HG02588 (cell line): ENCODE measurements at regions not wholly inside any gene's neighbourhood (a gene's known extent, or its start where the extent isn't known, plus 50 kb on each side); places are given as distances from the start of the nearest gene placed in this dataset.
"Not testable (repeated sequence)": the region's sequence is repeated elsewhere in the genome, so short reads cannot be mapped to it uniquely, and the experiment has no call there.

Experiments used
- ATAC-seq: cut with Tn5 transposase; IDR thresholded peaks from one replicate; pipeline ENCODE4 v1.9.1; 2021; ENCODE audit warnings: mild to moderate bottlenecking, moderate library complexity; ENCODE audit not compliant: unreplicated experiment

- ATAC-seq: no peak
These were observed 162.8 kb downstream of the CGGBP1 start for GRCh38 chr3:87895983-87896382.

DNA sequence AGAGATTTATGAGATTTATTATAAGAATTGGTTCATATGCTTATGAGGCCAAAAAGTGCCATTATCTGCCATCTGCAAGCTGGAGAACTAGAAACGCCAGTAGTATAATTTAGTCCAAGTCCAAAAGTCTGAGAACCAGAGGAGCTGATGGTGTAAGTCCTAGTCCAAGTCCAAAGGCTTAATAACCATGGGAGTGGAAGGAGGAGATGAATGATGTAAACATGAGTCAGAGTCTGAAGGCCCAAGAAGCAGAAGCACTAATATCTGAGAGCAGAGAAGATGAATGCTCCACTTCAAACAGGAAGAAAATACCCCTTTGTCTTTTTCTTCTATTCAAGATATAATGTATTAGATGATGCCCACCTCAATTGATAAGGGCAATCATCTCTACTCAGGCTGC, 185.7 kb downstream of the CGGBP1 start:
- no peak for ATAC-seq

GRCh38 chr3:87867001-87867400, 191.8 kb downstream of the CGGBP1 start:
- ATAC-seq: no peak

- ATAC-seq: no peak
These were observed 202.7 kb downstream of the CGGBP1 start for GRCh38 chr3:87856126-87856525.

DNA sequence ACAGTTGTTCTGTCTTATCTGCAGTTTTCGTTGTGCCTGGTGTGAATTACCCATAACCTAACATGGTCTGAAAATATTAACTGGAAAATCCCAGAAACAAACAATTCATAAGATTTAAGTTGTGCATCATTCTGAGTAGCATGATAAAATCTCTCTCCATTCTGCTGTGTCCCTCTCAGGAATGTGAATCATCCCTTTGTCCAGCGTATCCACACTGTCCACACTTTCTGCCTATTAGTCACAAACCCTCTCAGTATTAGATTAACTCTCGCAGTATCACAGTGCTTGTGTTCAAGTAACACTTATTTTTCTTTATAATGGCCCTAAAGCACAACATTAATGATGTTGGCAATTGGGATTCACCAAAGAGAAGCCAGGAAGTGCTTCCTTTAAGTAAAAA, 203.2 kb downstream of the CGGBP1 start:
- no peak for ATAC-seq

DNA sequence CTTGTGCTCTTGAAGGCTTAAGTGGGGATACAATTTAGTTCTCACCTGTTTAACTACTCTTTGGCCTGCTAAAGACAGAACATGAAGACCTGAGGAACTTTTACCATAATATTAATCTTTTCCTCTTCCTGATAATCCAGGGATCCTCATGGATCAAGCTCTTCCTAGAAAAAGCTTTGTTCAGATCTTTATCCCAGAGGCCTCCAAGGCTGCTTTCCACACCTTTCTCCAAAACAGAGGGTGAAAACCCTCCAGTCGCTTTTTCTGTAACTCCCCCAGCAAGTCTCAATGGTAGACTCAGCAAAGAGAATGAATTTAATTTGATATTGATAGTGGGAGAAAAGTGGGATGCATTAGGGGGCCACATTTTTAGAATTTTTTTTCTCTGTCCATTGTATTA, 203.6 kb downstream of the CGGBP1 start:
- no peak for ATAC-seq

- no peak for ATAC-seq
These were observed 210.8 kb downstream of the CGGBP1 start for GRCh38 chr3:87848003-87848402.

GRCh38 chr3:87837076-87837475, 221.7 kb downstream of the CGGBP1 start:
- no peak for ATAC-seq

DNA sequence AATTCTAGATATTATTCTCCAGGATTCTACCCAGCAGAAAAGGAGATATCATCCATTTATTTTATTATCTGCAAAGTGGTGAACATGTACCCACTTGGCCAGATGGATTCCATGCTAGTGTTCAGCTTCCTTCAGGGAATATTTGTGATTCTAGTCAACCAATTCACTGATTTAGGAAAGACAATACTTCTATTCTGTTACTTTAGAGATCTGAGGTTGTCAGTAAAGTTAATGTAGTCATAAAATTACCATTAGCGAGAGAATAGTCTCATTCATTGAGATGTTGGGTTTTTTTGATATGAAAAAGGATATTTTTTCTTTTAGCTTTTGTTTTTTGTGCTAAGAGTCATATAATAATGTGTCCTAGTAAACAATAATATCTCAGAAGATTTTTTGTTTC, 222.8 kb downstream of the CGGBP1 start:
- no peak for ATAC-seq

DNA sequence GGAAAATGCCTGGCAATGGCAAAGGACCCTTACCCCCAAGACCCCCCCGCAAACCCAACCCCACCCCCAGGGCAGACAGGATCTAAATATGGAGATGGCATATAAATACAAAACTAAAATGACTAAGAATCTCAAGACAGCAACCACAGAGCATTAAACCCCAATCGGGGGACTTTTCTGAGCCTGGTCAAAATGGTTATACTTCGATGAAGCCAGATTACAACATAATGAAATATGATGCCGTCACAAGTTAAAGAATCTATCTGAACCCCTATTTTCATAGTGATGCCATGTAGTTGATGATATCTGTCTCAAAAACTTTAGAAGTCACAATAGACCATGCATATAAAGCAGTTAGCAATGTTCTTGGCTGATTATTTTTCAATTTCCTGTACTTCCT, 223.6 kb downstream of the CGGBP1 start:
- no peak for ATAC-seq

GRCh38 chr3:87834327-87834726, 224.5 kb downstream of the CGGBP1 start:
- no peak for ATAC-seq

DNA sequence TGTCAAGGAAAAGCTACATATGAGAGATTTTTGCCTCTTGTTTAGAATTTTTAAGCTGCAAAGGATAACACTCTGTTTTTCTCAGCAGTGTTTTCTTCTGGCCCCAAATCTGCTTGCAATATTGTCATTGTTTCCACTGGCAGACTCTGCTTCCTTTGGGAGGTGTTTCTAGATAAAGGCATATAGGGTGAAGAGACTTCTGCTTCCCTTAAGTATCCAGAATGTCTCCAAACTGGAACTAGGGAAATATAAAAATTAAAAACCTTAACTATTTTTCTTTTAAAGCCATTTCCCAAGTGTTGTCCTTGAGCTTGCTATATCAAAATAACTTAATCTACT, 225.8 kb downstream of the CGGBP1 start:
- ATAC-seq: no peak

- ATAC-seq: no peak
These were observed 230.8 kb downstream of the CGGBP1 start for GRCh38 chr3:87828046-87828445.

GRCh38 chr3:87822563-87822962, 236.2 kb downstream of the CGGBP1 start:
- no peak for ATAC-seq

DNA sequence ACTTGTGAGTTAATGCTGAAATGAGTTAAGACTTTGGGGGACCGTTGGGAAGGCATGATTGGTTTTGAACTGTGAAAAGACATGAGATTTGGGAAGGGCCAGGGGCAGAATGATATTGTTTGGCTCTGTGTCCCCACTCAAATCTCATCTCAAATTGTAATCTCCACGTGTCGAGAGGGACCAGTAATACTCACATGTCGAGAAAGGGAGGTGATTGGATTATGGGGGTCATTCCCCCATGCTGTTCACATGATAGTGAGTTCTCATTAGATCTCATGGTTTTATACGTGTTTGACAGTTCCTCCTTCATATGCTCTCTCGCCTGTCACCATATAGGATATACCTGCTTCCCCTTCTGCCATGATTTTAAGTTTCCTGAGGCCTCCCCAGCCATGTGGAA, 245.3 kb downstream of the CGGBP1 start:
- not testable (repeated sequence) for ATAC-seq

DNA sequence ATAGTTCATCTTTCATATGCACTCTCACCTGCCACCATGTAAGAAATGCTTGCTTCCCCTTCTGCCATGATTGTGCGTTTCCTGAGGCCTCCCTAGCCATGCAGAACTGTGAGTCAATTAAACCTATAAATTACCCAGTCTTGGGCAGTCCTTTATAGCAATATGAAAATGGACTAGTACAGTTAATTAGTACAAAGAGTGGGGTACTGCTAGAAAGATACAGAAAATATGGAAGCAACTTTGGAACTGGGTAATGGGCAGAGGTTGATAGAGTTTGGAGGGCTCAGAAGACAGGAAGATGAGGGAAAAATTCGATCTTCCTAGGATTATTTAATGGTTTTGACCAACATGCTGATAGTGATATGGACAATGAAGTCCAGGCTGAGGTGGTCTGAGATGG, 246.9 kb downstream of the CGGBP1 start:
- no peak for ATAC-seq

DNA sequence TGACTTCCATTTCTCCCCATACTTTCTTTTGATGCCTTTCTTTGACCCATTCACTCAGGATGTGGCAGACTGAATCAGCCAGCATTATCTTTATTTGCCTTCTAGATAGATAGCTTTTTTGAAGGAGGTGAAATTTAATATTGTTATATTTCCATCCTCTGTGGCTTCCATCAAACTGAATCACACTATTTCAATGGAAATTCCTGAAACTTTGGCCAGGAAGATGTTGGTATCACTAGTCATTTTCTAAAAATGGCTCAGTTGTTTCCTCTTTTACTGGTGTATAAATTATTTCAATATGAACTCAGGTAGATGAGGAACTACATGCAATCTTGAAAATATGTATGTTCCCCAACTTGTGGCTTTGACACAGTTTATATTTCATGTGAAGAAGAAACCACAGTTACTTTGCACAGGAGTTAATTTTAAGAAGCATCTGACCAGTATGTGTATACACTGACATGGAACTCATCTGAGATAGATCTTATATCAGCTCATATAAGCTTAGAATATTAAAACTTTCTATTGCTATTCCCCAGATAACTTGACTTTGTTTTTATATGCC, 248.3 kb downstream of the CGGBP1 start:
- no peak for ATAC-seq

DNA sequence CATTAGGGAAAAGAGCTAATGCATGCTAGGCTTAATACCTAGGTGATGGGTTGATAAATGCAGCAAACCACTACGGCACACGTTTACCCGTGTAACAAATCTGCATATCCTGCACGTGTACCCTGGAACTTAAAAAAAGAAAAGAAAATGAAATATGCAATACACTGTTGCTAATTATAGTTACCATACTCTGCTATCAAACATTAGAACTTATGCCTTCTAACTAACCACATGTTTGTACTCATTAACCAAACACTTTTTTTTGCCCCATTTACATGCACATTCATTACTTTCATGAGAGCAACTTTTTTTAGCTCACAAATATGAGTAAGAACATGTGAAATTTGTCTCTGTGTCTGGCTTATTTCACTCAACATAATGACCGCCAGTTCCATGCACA, 253.1 kb downstream of the CGGBP1 start:
- peak; percentile 93 for ATAC-seq

GRCh38 chr3:87801409-87801808, 257.4 kb downstream of the CGGBP1 start:
- ATAC-seq: no peak

DNA sequence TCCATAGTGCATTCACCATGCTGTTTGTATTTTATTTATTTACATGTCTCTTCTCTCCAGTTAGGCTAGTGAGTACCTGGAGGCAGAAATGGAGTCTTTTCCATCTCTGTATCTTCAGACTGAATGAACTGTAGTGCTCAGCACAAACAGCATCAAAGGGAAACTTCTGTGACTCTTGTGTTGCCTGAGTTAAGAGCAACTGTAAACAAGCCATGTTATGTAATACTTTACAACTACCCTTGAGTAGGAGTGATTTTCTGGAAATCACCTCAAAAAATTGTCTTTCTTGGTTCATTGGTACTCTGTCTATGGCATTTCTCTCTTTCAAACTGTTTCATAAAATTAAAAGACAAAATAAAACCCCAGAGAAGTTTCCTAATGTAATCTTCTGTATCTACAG, 258.3 kb downstream of the CGGBP1 start:
- no peak for ATAC-seq

DNA sequence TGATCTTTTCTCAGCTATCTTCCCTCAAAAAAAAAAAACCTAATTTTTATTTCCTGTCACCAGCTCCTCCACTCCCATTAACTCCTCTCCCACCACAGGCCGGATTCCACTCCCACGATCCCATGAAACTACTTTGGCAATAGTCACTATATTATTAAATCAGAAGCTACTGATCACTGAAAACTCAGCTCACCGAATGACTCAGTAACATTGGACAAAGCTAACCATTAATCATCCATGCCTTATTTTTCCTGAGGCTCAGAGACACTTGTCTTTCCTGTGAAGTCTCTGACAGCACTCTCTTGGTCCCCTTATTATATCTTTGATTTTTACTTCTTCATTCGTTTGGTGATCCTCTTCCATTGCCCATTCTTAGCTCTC, 260.2 kb downstream of the CGGBP1 start:
- ATAC-seq: no peak

DNA sequence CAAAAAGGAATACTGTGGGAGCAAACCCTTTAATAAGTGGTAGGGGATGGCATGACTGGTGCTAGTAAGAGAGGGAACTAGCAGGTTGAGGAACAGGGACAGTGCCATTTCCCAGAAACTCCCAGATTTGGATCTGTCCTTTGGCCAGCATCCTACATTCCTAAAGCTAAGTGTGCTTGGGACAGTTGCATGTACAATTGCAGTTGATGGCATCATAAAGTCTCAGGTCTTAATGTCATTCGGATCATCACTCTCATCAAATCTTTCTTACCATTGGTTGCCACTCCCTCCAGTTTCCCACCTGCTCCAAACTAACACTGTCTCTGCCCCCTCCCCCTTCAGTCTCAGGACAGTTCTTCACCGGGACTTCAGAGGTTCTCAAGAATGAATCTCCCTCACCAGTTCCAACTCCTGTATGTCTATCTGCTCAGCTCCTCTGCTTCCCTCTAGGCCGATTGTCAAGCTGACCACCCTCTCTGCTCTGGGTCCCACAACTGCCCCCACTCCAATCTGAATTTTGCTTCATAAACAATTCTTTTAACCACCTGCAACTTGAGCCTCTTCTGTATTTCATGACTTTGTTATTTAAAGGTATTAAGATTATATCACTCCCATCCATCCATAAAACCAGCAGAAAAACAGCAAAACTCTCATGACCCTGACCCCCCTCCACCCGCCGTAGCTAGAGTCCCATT, 260.8 kb downstream of the CGGBP1 start:
- no peak for ATAC-seq

DNA sequence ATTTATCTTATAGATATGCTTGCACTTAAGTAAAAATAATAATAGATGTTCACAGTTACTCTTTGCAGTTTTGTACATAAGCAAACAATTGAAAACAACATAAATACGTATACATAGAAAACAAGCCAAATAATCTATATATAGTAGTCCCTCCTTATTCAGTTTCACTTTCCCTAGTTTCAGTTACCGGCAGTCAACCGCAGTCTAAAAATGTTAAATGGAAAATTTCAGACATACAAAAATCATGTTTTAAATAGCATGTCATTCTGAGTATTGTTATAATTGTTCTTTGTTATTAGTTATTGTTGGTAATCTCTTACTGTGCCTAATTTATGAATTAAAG, 262.0 kb downstream of the CGGBP1 start:
- no peak for ATAC-seq
